Stimulated activated CD4-positive, alpha-beta T cell treated with anti-CD3 and anti-CD28 coated beads, TNF-alpha, amount 100 ng/mL, for 24 hours (primary cell): ENCODE measurements at regions not wholly inside any gene's neighbourhood (a gene's known extent, or its start where the extent isn't known, plus 50 kb on each side); places are given as distances from the start of the nearest gene placed in this dataset.

ENCODE experiments used
- DNase-seq, 3 experiments: peaks; one replicate each; pipeline ENCODE4 v3.0.0-alpha.2; 2020; ENCODE audit warnings: low read depth in 3 of 3

DNA sequence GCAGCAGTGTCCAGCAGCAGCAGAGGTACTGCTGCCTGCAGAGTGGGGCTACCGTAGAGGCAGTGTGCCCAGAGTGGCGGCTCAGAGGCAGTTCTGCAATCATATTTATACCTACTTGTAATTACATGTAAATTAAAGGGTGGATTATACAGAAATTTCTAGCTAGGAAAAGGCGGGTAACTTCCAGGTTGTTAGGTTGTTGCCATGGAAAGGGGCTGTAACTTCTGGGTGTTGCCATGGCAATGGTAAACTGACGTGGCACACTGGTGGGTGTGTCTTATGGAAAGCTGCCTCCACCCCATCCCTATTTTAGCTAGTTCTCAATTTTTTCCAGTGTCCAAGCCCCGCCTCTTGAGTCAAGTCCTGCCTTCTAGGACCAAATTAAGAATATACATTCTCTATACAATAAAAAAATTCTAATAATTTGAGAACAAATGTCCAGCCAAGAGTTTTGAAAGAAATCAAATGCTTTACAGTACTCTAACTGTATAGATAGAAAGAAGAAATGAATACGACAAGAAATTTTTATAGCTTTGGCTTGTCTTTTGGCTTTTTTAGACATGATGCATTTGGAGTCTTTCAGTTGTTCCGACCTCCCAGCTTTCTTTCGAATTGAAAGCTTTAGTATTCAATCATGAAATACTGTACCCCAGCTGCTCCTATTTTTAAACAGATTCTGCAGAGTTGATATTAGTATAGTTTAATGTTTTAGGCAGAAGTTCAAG, 816.6 kb downstream of the DIAPH3 start:
- DNase-seq = no peak

- no peak for DNase-seq
Observed at GRCh38 chr13:59348617-59349016, 815.1 kb downstream of the DIAPH3 start.

DNA sequence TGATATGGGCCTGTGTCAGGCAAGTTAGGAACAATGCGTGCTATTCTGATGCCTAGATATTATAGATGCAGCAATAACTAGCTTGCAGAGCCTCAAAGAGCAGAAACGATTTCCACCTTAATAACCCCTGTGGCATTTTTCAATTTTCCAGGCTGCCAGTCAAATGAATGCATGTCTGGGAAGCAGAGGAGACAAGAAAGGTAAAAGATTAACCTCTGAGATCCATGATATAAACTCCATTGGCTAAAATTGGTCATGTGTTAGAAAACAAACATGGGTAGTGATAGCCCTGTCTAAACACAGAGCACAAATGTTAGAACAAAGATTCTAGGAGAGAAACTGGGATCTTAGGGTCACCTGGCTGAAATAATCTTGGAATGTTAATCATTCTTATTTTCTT, 811.1 kb downstream of the DIAPH3 start:
- DNase-seq = no peak

- DNase-seq = no peak
Observed at GRCh38 chr13:59354665-59355369, 808.9 kb downstream of the DIAPH3 start.

DNA sequence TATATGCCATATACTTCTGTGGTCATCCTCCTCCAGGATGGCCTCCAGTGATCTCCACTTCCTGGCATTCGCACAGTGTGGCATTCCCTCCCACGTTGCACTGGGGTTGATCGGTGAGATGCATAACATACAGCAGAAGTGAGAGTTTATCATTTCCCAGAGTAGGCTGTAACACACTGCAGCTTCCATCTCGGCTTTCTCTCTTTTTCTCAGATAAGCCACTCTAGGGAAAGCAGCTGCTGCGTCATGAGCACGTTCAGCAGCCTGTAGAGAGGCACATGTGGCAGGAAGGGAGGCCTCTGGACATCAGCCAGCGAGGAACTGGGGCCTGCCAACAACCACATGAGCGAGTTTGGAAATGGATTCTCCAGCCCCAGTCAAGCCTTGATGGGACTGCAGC, 807.1 kb downstream of the DIAPH3 start:
- no peak for DNase-seq

DNA sequence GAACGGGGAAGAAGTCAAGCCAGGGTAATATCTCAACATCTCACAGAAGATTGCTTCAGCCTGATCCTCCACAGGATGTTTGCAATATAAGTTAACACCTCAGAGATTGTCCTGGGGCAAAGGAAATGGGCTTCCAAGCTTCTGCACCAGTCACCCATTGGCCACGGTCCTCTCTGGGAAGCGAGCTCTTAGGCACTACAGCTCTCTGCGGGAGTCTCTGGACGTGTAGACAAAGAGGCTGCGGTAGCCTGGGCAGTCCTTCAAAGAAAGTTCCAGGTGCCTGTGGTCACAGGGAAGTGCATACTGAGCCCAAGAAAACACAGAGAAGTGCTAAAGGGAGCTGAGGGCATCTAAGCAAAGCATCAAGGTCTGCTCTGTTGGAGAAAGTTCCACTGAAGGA, 805.7 kb downstream of the DIAPH3 start:
- DNase-seq = no peak

- no peak for DNase-seq
Observed at GRCh38 chr13:59360108-59360507, 803.6 kb downstream of the DIAPH3 start.

DNA sequence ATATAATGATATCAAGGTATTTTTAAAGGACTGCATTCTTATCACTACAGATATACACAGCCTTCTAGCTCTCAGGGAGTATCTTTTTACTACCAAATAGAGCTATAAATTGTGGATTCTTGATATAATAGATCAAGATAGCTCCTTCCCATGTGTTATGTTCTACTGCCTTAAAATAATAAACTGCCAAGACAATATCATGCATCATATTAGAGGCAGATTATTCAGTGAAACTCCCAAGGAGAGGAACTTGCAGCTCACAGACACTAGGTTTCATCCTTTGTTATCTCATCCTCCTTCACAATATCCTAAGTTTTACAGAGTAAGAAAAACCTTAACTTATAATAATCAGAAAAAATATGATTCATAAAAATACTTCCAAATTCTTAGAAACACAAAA, 802.8 kb downstream of the DIAPH3 start:
- DNase-seq = no peak

DNA sequence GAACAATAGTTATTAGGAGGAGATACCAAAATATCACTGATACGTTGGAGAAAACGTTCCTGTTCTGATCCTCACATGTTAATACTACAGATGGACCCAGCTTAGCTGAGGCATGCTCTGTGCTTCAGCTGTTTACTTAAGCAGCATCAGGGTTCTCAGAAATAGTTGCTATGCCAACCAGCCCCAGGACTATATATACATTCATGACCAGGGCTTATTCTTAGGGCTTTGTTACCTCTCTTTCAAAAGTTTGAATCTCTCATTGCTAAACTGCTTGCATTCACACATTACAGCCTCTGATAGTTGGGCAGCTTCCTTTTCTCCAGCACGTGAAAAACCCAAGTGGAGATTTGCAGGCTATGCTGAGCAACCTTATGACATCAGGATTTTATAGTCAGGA, 800.4 kb downstream of the DIAPH3 start:
- DNase-seq = no peak

GRCh38 chr13:59363947-59364346, 799.8 kb downstream of the DIAPH3 start:
- DNase-seq = no peak

DNA sequence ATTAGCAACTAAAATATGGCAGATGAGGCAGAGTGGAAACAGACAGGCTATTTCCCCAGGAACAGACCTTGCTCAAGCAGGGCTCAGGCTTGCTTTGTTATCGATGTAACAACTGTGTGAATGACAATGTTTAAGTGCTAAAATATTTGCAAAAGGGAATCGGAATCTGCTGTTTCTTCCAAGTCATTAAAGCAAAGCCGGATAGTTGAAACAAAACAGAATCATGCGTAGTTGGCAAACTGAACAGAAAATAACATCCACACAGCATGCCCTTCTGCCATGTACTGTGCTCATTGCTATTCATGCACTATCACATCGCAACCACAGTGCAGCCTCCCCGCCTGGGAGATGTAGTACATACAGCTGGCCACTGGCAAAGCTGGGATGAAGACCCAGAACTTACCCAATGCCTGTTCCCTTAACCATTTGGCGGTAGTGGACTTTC, 799.1 kb downstream of the DIAPH3 start:
- no peak for DNase-seq

DNA sequence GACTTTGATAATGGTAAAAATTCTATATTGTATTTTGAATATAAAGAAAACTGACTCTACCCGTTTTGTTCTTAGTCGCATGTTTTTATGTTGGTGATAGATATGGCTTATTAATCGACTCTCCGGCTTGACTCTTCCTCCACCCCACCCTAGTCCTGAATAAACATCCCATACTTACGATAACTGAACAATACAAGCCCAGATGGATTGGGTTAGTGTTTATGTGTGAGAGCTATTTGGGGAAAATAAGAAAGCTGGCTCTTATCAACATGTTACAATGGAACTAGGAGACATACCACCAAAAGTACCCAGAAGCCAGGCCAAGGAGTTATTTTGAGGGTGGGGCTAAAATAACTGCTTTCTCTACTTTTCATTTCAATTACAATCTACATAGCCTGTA, 796.3 kb downstream of the DIAPH3 start:
- DNase-seq = no peak

DNA sequence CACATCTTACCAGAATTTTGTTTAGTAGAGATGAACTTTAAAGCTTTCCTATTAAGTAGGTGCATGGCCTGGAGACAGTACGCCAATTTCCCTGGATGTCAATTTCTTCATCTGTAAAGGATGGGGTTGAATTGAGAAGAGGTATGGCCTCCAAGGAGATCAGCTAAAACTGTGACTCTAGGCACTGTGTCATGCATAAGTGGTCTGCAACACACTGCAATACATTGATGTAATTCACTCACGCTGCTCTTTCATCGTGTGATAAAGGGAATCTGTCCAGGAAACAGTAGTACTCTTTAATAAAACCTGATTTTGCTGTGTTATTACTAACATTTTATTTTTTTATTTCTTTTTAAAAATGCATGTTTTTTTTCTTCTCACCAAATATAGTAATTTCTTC, 795.8 kb downstream of the DIAPH3 start:
- no peak for DNase-seq

DNA sequence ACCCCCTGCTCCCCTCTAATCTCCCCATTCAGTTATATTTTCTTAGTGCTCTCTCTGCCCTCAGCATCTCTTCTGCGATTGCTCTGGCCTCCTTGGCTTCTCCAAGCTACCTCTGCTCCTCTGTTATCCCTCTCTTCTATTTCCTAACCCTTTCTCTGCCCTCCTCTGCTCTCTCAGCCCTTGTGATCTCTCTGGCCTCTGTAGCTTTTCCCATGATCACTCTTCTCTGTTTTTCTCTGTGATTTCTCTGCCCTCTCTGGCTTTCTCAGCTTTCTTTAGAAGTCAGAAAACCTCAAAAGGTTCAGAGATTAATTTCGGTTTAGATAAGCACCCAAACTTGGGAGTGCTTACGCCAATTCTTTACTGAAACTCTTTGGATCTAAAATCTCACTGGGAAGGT, 795.0 kb downstream of the DIAPH3 start:
- DNase-seq = no peak

- DNase-seq = no peak
Observed at GRCh38 chr13:59371229-59371628, 792.5 kb downstream of the DIAPH3 start.

DNA sequence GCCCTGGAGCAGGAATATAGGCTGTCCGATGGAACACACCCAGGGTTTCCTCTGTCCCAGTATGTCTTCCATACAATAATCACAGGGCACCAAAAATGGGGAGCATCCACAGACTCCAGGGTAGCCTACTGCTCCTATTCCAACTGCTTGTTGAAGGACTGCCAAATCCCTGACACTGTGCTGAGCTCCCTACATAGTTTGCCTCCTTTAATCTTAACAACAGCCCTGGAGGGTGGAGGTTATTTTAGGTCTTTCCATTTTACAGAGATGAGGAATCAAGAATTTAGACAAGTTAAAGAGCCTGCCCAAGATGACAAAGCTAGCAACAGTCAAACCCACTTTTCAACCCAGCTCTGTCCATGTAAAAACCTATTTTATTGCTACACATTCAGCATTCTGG, 790.4 kb downstream of the DIAPH3 start:
- no peak for DNase-seq

- no peak for DNase-seq
Observed at GRCh38 chr13:59374691-59375090, 789.0 kb downstream of the DIAPH3 start.

- no peak for DNase-seq
Observed at GRCh38 chr13:59384154-59384553, 779.6 kb downstream of the DIAPH3 start.

DNA sequence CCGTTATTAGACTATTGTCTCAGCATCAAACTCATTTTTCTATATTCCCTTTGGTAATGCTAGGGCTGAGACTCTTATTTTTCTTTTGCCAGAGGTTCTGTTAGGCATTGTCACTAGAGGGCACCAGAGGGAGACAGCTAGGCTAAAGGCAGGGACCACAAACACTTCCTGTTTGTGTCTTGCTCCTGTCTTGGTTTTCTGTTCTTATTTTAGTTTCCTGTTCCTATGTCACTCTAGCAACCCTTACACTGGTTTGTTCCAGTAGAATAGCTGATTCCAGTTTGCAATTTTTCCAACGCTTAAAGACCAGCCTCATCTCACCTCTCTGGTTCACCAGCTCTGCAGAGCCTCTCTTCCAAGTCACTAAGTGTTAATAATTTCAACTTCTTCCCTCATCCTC, 772.0 kb downstream of the DIAPH3 start:
- peak; percentile 12 to 22 (median 21) for DNase-seq

DNA sequence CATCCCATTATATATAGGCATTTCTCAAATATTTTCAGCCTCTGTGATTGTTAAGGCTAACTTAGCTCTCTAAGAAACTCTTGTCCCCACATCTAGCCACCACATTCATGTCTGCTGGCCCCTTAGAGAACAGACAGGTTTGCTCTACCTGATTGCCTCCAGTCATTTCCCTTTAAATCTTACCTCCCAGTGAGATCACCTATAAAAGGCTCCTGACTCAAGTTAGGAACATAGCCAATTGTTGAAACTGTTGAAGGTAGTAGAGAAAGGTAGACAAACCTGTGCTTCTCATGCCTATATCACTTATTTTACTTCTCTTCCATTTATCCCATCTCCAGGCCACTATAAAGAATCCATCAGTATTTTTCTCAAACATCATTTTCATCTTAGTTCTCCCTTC, 771.4 kb downstream of the DIAPH3 start:
- DNase-seq = no peak

DNA sequence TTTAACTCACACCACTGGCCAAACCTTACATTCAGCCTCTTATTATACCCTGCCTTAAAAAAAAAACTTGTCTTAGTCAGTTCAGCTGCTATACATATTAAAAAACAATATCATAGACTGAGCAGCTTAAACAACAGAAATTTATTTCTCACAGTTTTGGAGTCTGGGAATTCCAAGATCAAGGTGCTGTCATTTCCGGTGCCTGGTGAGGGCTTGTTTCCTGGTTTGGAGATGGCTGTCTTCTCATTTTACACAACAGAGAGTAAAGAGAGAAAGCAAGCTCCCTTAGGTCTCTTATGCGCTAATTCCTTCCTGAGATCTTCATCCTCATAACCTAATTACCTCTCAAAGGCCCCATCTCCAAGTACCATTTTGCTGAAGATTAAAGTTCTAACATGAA, 769.2 kb downstream of the DIAPH3 start:
- DNase-seq = no peak

DNA sequence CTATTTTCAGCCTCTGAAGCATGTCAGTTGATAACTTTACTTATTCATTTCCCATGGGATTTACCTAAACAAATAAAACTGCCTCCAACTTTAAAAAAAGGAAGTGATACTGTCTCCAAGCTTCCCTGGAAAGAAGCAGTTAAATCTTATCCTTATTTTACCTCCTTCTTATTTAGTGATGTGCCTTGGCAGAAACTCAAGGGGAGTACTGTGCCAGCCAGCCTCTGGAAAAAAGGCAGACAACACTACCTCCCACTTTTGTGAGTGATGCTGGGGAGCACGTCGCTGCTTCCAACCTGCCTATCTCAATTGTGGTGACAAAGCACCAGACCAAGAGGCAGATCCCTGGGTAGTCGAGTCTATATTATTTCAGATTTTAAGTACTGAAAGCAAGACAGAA, 765.6 kb downstream of the DIAPH3 start:
- DNase-seq = no peak

DNA sequence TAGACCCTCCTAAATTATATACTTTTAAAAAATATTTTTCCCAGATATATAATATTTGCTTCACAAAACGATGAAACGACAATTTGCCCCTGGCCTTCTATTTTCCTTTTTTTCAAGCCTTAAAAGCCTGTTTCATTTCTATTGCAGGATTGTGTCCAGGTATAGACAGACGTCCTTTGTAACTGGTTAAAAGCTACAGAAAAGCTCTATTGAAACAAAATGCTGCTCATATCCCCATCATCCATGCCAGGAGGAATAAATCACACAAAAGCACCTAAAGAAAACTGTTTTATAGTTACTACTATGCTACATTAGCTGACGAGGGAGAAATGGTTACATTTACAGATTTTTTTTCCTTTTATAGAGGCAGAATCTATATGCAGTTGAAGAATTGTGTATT, 765.1 kb downstream of the DIAPH3 start:
- DNase-seq = no peak

DNA sequence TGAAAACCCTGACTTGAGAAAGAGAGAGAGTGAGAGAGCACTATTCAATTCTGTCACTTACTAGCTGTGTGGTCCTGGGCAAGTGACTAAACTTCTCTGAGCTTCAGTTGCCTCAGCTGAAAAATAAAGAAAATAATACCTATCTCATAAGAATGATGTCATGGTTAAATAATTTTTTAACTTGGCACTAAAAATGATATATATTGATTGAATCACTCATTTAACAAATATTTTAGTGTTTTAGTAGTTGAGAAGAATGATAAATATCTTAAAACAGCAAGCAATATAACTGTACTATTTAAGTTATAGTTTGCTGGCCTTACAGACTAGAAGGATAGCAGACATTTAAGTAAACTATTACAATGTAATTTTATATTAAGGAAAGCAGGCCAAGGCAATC, 764.2 kb downstream of the DIAPH3 start:
- no peak for DNase-seq
